Peyer's patch (tissue), 4 donors: ENCODE measurements at regions not wholly inside any gene's neighbourhood (a gene's known extent, or its start where the extent isn't known, plus 50 kb on each side); places are given as distances from the start of the nearest gene placed in this dataset.

Experiments
- CTCF ChIP-seq, 6 experiments: fragments of 450-650 bp in 4 of 6; fragments of 200-600 bp in 2 of 6; sonication (generic) in 1 of 6; IDR thresholded peaks; one replicate each; pipeline ENCODE4 v1.5.1; 2017 to 2019; ENCODE audit warnings: antibody characterized with exemption in 6 of 6, mild to moderate bottlenecking in 3 of 6, moderate library complexity in 1 of 6
- POLR2A ChIP-seq, 2 donors: fragments of 450-650 bp; IDR thresholded peaks; one replicate each; pipeline ENCODE4 v1.5.1; 2017; ENCODE audit warnings: antibody characterized with exemption in 2 of 2, mild to moderate bottlenecking in 2 of 2, moderate library complexity in 2 of 2

- TF ChIP-seq CTCF (IDR thresholded peaks at IDR 0.05) (no peak), POLR2A (IDR thresholded peaks at IDR 0.05) (no peak)
Observed at GRCh38 chr2:175843625-175844024, 158.4 kb downstream of the LNPK start.
